Colonic mucosa (tissue), 4 donors: ENCODE measurements at regions not wholly inside any gene's neighbourhood (a gene's known extent, or its start where the extent isn't known, plus 50 kb on each side); places are given as distances from the start of the nearest gene placed in this dataset.

Experiments used
- DNase-seq: peaks from one replicate; pipeline ENCODE4 v3.0.0-alpha.2; 2020
- H3K27ac ChIP-seq: fragments of 200-600 bp; one replicate; pipeline ENCODE4 v1.8.0; 2021
- H3K27me3 ChIP-seq: fragments of 200-600 bp; one replicate; pipeline ENCODE4 v1.8.0; 2021
- H3K36me3 ChIP-seq: fragments of 200-600 bp; one replicate; pipeline ENCODE4 v1.8.0; 2021
- H3K4me1 ChIP-seq: fragments of 200-600 bp; one replicate; pipeline ENCODE4 v1.8.0; 2021; ENCODE audit warnings: mild to moderate bottlenecking
- H3K4me3 ChIP-seq: fragments of 200-600 bp; one replicate; pipeline ENCODE4 v1.8.0; 2021
- H3K9ac ChIP-seq, 2 donors: one replicate each; pipeline ENCODE4 v1.7.0; 2013; ENCODE audit warnings: control low read depth in 2 of 2, low read depth in 2 of 2, low read length in 2 of 2
- H3K9me3 ChIP-seq: fragments of 200-600 bp; one replicate; pipeline ENCODE4 v1.8.0; 2021
- CTCF ChIP-seq: fragments of 200-600 bp; IDR thresholded peaks from one replicate; pipeline ENCODE4 v1.8.0; 2022; ENCODE audit warnings: antibody characterized with exemption, mild to moderate bottlenecking
- intact Hi-C: fragments of 100-400 bp; cut with DNase I; formaldehyde crosslinking; loops from one replicate; pipeline ENCODE4 v1.14.1; 2022
- donor health status: healthy.
- donor health status: DM: no; HTN: no; CAD: no.
- donor health status: DM: no; HTN: no; CAD: no.

DNA sequence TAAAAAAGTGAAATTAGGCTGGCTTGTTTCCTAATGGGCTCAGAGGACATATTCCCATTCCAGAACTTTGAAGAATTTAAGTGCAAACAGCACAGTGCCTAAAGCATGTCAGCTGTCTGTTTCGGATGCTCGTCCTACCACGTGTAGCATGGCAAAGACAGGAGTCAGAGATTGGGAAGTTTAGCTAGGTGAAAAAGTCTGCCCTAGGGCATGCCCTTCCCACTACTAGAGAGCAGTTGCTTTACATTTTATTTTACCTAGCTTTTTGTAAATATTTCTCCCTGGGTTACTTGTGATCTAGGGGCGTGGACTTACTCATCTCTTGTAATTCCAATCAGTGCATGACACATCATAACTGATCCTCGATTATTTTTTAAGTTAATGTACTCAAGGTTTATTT lies 111.1 kb downstream of the LMO4 start:
- Histone ChIP-seq H3K27ac (no peak overlapping the region), H3K4me1 (no peaks in the 10 kb centered on the region), H3K9ac (no peak overlapping the region), H3K27me3 (no peaks in the 10 kb centered on the region), H3K36me3 (no peaks in the 10 kb centered on the region), H3K4me3 (no peak overlapping the region), H3K9me3 (no peaks in the 10 kb centered on the region)
- no peak for TF ChIP-seq CTCF
- intact Hi-C loops, result no loop called here
- no peak for DNase-seq

GRCh38 chr1:87449348-87449963 lies 120.8 kb downstream of the LMO4 start:
- peak; percentile 66 for DNase-seq
- intact Hi-C loops, result no loop called here
- no peaks in the 10 kb centered on the region for H3K27me3 ChIP-seq
- no peak overlapping the region for H3K9ac ChIP-seq
- H3K4me3 ChIP-seq, result no peak overlapping the region
- TF ChIP-seq CTCF, result no peak
- H3K36me3 ChIP-seq, result no peaks in the 10 kb centered on the region
- no peaks in the 10 kb centered on the region for H3K4me1 ChIP-seq
- H3K9me3 ChIP-seq, result no peaks in the 10 kb centered on the region
- peak overlapping the region; percentile 7 for H3K27ac ChIP-seq

- no peak for TF ChIP-seq CTCF
- DNase-seq, result no peak
- Histone ChIP-seq H3K27me3 (no peaks in the 10 kb centered on the region), H3K4me3 (no peak overlapping the region), H3K27ac (no peak overlapping the region), H3K4me1 (no peaks in the 10 kb centered on the region), H3K9me3 (no peaks in the 10 kb centered on the region), H3K9ac (no peak overlapping the region), H3K36me3 (no peaks in the 10 kb centered on the region)
- intact Hi-C loops, result no loop called here
Observed at GRCh38 chr1:87450136-87450535, 121.5 kb downstream of the LMO4 start.

GRCh38 chr1:87450615-87451209 lies 122.0 kb downstream of the LMO4 start:
- H3K4me1 ChIP-seq, result no peaks in the 10 kb centered on the region
- H3K27ac ChIP-seq, result no peak overlapping the region
- H3K9ac ChIP-seq, result no peak overlapping the region
- H3K9me3 ChIP-seq, result no peaks in the 10 kb centered on the region
- no peaks in the 10 kb centered on the region for H3K36me3 ChIP-seq
- TF ChIP-seq CTCF, result no peak
- no peak overlapping the region for H3K4me3 ChIP-seq
- DNase-seq, result peak; percentile 39
- intact Hi-C loops, result no loop called here
- no peaks in the 10 kb centered on the region for H3K27me3 ChIP-seq

DNA sequence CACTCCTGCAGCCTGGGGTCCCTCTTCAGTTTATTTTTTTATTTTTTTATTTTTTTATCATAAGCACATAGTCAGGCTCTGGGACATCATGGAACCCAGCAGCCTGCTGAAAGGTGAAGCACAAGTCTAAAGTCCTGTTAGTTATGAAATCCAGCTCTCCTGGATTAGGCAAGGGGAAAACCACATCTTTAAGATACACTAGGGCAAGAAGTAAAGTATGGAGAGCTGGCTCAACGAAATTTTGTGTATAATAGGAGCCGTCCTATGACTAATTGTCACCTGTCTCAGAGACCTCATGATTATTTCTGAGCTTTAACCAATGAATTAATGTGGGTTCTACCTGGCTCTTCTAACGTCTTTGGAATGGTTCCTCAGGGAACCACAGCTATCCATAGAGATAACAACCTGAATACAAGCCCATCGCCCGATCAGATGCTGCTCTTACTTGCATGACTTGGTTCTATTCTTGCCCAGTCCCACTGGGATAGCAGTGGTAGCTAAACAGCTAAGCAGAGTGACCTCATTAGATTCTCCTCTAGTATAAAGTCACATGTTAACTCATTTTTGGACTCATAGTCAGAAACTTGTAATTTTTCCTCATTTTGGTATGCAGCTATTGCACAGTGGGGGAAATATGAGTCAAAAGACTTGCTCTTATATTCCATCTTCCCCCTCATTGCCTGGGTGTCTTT lies 122.7 kb downstream of the LMO4 start:
- no peak for TF ChIP-seq CTCF
- Histone ChIP-seq H3K9ac (no peak overlapping the region), H3K9me3 (no peaks in the 10 kb centered on the region), H3K4me1 (no peaks in the 10 kb centered on the region), H3K27me3 (no peaks in the 10 kb centered on the region), H3K4me3 (no peak overlapping the region), H3K27ac (no peak overlapping the region), H3K36me3 (no peaks in the 10 kb centered on the region)
- intact Hi-C loops, result no loop called here
- DNase-seq, result no peak
